HG02885 (cell line): ENCODE measurements at regions not wholly inside any gene's neighbourhood (a gene's known extent, or its start where the extent isn't known, plus 50 kb on each side); places are given as distances from the start of the nearest gene placed in this dataset.

ENCODE experiments used
- ATAC-seq: cut with Tn5 transposase; IDR thresholded peaks from one replicate; pipeline ENCODE4 v1.9.1; 2021; ENCODE audit warnings: mild to moderate bottlenecking; ENCODE audit not compliant: unreplicated experiment, poor library complexity

- no peak for ATAC-seq
These were observed 136.1 kb downstream of the LACC1 start for GRCh38 chr13:44015811-44016210.

DNA sequence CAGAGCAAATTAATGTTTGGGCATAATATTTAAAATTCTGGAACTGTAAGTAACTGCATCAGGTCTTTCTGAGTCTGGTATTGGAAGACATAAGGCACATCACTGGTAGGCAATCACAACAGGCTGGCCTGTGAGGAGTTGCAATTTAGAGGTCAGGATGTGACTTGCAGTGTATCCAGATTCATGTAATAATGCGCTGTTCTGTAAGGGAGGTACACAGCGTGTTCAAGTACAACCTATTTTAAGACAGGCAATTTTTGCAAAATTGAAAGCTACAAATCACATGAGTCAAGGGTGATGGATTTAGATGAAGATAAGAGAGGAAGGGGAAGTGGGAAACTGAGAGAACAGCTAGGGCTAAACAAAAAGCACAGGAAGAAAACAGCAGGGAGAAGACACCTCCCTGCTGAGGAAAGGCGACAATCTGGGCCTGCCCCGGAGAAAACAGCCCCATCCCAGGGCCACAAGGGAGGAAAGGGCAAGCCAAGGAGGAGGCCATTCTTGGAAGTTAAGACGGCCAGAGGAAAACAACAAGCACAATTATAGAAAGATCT is 138.1 kb downstream of the LACC1 start:
- ATAC-seq = no peak

- ATAC-seq = no peak
These were observed 139.9 kb downstream of the LACC1 start for GRCh38 chr13:44019651-44020050.

DNA sequence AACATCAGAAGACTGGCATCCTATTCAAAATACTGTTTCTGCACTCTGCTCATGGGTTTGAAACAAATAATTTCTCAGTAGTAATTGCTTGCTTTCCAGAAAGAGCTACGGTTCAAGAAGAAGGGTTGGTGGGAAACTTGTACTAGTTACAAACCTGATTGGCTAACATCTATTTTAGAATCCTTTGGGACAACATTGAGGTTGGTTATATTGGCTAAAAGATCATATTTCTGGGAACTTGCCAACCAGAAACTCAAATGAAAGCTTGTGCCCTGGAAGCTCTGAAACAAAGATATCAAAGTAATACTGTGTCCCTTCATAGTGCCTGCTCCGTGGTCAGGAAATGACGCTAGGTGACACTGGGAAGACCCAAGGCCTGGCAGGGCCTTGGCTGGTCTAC is 141.7 kb downstream of the LACC1 start:
- ATAC-seq = no peak

DNA sequence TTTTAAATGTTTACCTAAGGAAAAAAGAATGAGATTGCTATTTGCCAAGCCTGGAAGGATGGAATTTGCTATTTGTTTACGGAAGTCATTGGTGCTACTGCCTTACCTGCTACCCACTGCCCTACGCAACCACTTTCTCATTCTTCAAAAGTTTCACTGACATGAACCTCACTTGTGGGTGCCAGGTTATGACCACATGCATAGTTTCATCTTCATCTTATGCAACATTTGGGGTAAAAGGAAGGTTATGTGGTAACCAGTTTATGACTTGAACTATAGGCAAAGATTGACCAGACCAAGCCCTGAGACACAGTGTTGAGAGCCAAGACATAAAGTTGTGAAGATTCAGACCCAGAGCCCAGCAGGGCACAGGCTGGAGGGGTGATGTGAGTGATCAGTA is 142.5 kb downstream of the LACC1 start:
- no peak for ATAC-seq

DNA sequence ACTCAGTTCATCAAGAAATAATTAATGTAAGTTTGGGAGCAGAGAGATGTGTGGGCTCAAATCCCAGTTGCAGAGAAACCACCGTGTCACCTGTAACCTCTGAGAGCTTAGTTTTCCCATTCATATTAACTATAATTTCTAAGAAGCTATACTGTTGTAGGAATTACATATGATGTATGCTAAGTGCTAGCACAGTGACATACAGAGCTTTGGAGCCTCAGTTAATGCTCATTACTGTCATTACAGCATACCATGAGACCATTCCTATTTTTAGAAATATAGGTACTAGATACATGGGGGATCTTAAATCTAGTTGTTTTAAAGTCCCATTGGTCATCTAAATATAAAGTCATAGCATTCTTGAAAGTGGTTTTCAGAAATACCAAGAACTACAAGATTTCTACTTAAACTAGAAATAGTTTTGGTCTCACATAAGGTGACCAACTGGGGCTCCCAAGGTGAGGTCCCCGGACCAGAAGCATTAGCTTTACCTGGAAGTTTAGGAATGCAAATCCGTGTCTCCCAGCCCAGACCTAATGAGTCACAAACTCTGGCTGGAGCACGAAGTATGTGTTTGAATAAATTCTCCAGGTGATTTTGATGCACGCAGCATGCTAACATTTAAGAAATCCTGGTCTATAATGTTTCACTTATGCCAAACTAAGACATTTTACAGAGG is 144.6 kb downstream of the LACC1 start:
- ATAC-seq = no peak

- ATAC-seq = no peak
These were observed 145.1 kb downstream of the LACC1 start for GRCh38 chr13:44024846-44025195.

DNA sequence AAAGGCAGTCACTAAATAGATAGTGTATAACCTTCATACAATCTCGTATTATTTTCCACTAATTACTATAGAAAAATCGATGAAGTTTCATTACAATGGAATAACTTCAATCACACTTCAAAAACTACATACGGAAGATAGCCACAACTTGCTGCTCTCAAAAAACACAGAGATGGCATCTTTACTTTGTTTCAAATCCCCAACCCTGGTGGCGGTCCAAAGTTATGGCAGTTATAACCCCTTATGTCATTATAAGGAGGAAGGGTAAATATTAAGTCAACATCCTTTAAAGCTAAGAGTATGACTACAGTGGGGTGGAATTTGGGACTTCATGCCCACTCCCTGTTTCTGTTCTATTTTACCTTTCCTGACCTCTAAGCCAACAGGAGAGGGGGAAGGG is 146.5 kb downstream of the LACC1 start:
- ATAC-seq = no peak

DNA sequence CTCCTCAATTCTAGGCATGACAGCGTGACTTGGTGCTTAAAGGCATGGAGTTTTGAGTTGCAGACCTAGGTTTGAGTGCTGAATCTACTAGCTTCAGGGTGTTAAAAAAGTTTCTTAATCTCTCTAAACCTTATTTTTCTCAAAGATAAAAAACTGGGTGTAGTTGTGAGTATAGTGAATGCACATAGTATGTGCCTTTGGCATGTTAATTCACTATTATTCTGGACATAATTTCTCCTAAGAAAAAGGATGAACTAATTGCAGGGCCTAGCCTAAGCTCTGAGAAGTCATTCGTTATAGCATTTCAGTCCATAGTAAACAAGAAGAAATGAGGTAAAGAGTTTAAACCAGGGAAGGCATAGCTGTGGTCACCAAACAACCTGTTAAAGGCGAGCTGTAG is 149.0 kb downstream of the LACC1 start:
- ATAC-seq = no peak

DNA sequence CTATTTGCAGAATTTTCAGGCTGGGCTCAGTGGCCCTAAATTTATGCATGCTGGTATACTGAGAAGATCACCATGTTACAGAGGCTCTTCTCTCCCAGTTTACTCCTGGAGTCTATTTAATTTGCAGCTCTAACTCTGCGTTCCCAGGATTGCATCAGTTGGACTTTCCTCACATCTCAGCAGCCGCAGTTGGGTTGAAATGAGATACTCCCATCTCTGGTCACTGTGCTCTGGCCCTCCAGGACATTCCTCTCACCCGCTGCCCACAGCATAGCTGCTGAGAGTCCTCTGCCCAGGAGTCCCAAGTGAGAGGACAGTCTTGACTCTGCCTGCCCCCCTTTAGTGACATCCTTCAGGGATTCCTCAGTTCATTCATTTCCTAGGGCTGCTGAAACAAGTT is 150.9 kb downstream of the LACC1 start:
- ATAC-seq = no peak

DNA sequence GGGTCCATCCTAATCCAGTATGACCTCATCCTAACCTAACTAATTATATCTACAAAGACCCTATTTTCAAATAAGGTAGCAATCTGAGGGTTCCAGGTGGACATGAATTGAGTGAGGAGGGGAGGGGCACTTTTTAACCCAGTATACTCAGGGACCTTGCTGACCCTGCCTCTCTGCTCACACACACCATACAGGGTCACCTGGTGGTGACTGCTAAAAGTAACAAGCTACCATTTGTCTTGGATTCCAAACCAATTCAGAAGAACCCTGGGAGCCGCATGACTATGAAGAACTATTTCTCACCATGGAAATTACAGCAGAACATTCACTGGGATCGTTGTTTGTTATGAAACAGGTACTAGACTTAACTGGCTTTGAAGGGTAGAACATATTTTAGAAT is 151.9 kb downstream of the LACC1 start:
- no peak for ATAC-seq

DNA sequence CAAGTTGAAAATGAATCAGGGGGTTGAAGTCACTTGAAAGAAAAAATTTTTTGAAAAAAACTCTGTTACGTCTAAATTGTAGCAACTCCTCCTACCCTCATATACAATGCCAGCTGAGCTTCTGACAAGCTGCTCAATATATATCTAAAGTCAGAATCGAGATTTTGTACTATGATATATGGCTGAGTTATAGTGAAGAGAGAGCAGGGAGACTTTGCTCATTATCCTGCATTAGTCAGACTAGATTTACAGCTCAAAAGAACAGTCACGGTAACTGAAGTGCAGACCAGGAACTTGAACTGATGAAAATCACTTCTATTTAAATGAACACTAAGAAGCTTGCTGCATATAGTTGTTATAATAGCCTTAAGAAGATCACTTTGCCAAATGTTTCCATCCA is 153.1 kb downstream of the LACC1 start:
- ATAC-seq = no peak

DNA sequence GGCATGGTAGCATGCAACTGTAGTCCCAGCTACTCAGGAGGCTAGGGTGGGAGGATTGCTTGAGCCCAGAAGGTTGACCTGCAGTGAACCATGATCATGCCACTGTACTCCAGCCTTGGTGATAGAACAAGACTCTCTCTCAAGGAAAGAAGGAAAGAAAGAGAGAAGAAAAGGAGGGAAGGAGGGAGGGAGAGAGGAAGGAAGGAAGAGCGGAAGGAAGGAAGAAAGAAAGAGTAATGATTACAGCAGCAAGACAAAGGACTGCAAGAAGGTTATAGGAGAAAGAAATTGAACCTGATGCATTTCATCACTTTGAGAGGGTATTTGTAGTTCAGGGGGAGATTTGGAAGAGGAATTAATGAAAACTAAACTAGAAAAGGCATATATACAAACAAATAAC is 155.7 kb downstream of the LACC1 start:
- ATAC-seq = no peak

- no peak for ATAC-seq
These were observed 160.5 kb downstream of the LACC1 start for GRCh38 chr13:44040070-44040817.

- ATAC-seq = no peak
These were observed 161.1 kb downstream of the LACC1 start for GRCh38 chr13:44040818-44041100.

DNA sequence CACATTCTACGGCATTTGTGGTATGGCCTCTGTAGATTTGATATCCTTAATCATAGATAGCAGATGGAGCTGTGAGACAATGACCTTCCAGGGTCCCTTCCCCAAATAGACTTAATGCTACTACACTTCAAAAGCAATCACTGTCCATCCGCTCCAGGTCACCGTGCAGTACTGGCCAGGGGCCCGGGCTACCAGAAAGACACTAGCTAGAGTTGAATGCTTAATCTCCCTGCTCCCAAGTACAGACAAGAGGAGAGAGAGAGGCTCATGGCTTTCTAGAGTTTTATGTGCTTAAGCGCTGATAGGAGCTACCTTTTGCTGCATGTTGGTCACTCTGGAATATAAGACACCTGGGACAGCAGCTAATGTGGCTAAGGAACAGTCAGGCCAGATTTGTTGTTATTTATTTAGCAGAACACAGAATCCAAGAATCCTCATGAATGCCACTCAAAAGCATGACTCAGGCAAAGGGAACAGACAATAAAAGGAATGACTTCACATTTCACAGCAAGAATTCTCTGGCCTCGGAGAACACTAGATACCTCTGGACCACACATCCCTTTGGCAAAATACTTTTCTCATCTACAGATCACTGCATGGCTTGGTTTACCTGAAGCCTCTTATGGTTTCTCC is 165.0 kb downstream of the LACC1 start:
- no peak for ATAC-seq

DNA sequence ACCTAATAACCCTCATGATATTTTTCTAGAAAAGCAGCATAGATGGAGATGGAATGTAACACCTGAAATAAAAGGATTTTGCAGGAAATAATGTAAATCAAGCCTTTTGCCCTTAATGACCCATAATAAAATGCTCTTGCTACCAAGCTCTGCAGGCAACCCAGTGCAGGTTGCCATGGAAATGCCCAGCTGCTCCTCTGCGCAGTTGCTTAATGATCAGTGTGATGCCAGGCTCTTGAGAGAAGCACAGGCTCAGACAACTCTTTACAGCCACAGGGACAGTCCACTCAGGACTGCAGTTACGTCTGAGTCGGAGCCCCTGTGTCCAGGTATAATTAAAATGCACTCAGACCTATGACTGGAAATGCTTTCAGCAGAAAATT is 165.5 kb downstream of the LACC1 start:
- ATAC-seq = no peak

GRCh38 chr13:44046428-44046827 is 166.7 kb downstream of the LACC1 start:
- no peak for ATAC-seq

DNA sequence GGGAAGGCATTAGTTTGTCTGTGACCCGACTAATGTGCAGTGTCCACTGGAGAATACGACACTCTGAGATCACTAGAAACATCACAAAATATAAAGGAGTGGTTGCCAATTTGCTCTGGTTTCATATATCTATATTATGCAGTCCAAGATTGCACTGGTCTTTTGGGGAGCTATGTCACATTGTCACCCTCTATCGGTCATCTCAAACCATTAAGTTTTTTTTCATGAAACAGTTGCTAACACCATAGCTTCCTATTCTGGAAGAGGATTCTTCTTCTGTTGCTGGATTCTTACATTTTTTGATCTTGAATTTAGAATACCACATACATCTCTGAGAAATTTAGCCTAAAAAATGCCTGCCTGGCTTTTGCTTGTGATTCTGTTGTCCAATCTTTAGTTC is 168.6 kb downstream of the LACC1 start:
- ATAC-seq = no peak

- ATAC-seq = no peak
These were observed 169.6 kb downstream of the LACC1 start for GRCh38 chr13:44049081-44049945.
